ENCODE measurements at regions not wholly inside any gene's neighbourhood (a gene's known extent, or its start where the extent isn't known, plus 50 kb on each side); places are given as distances from the start of the nearest gene placed in this dataset.

- intact Hi-C loops (cut with DNase I): no loop called here
- no peak for TF ChIP-seq CTCF (IDR thresholded peaks at IDR 0.05)
- no peak for DNase-seq
- no peaks in the 10 kb centered on the region for H3K4me1 ChIP-seq
- H3K36me3 ChIP-seq: no peaks in the 10 kb centered on the region
- H3K9ac ChIP-seq (ENCODE audit: low read depth in 2 of 2, low read length in 2 of 2): no peak overlapping the region
- H3K27me3 ChIP-seq: no peaks in the 10 kb centered on the region
- no peak overlapping the region for H3K4me3 ChIP-seq
- no peak overlapping the region for H3K27ac ChIP-seq
- H3K9me3 ChIP-seq: no peaks in the 10 kb centered on the region
Observed at GRCh38 chr5:57341380-57341979, 141.1 kb downstream of the ACTBL2 start.

- intact Hi-C loops (cut with DNase I): no loop called here
- no peak for DNase-seq
- TF ChIP-seq CTCF (IDR thresholded peaks at IDR 0.05): no peak
- Histone ChIP-seq H3K9me3 (no peaks in the 10 kb centered on the region), H3K27ac (no peak overlapping the region), H3K4me1 (no peaks in the 10 kb centered on the region), H3K9ac (ENCODE audit: low read depth in 2 of 2, low read length in 2 of 2) (no peak overlapping the region), H3K4me3 (no peak overlapping the region), H3K27me3 (no peaks in the 10 kb centered on the region), H3K36me3 (no peaks in the 10 kb centered on the region)
Observed at GRCh38 chr5:57340681-57341080, 141.9 kb downstream of the ACTBL2 start.

- Histone ChIP-seq H3K27me3 (no peaks in the 10 kb centered on the region), H3K4me1 (no peaks in the 10 kb centered on the region), H3K36me3 (no peaks in the 10 kb centered on the region), H3K27ac (no peak overlapping the region), H3K9ac (ENCODE audit: low read depth in 2 of 2, low read length in 2 of 2) (no peak overlapping the region), H3K9me3 (no peaks in the 10 kb centered on the region), H3K4me3 (no peak overlapping the region)
- intact Hi-C loops (cut with DNase I): no loop called here
- DNase-seq: no peak
- TF ChIP-seq CTCF (IDR thresholded peaks at IDR 0.05): no peak
Observed at GRCh38 chr5:57339521-57339920, 143.1 kb downstream of the ACTBL2 start.

- no peak for TF ChIP-seq CTCF (IDR thresholded peaks at IDR 0.05)
- Histone ChIP-seq H3K4me1 (no peaks in the 10 kb centered on the region), H3K9me3 (no peaks in the 10 kb centered on the region), H3K27me3 (no peaks in the 10 kb centered on the region), H3K9ac (ENCODE audit: low read depth in 2 of 2, low read length in 2 of 2) (no peak overlapping the region), H3K27ac (no peak overlapping the region), H3K36me3 (no peaks in the 10 kb centered on the region), H3K4me3 (no peak overlapping the region)
- intact Hi-C loops (cut with DNase I): no loop called here
- DNase-seq: no peak
Observed at GRCh38 chr5:57338868-57339340, 143.7 kb downstream of the ACTBL2 start.

GRCh38 chr5:57338068-57338867 lies 144.3 kb downstream of the ACTBL2 start:
- no peak for TF ChIP-seq CTCF (IDR thresholded peaks at IDR 0.05)
- DNase-seq: peak; percentile 40
- no peak overlapping the region for H3K27ac ChIP-seq

More at GRCh38 chr5:57338068-57338867, 144.3 kb downstream of the ACTBL2 start:
- no peaks in the 10 kb centered on the region for H3K9me3 ChIP-seq
- no peaks in the 10 kb centered on the region for H3K36me3 ChIP-seq
- H3K4me3 ChIP-seq: no peak overlapping the region
- no peaks in the 10 kb centered on the region for H3K27me3 ChIP-seq
- H3K9ac ChIP-seq (ENCODE audit: low read depth in 2 of 2, low read length in 2 of 2): no peak overlapping the region
- intact Hi-C loops (cut with DNase I): no loop called here
- no peaks in the 10 kb centered on the region for H3K4me1 ChIP-seq
